Panc1 (cell line): ENCODE measurements at regions not wholly inside any gene's neighbourhood (a gene's known extent, or its start where the extent isn't known, plus 50 kb on each side); places are given as distances from the start of the nearest gene placed in this dataset.

Experiments
- ATAC-seq: fragments of 200-7000 bp; cut with Tn5 transposase; 2 replicates; pipeline ENCODE4 v1.9.1; 2020; ENCODE audit warnings: mild to moderate bottlenecking, moderate library complexity
- BruUV-seq: library from RNA; stranded (reverse); fragments of 400-500 nt; replicated peaks from 2 replicates; lab custom pipeline; 2021; lab: Mats Ljungman, UMichigan
- CTCF ChIA-PET: fragments of 300-600 bp; sonication (Branson Sonifier 250); formaldehyde crosslinking; loops from one replicate; lab custom pipeline; 2022; ENCODE audit warnings: antibody characterized with exemption; lab: Charles Lee
- POLR2A ChIA-PET: fragments of 300-600 bp; sonication (Branson Sonifier 250); formaldehyde crosslinking; loops from one replicate; lab custom pipeline; 2022; ENCODE audit warnings: antibody characterized with exemption; lab: Charles Lee
- DNase-seq: peaks from one replicate; pipeline ENCODE4 v3.0.0-alpha.2; 2010; ENCODE audit warnings: low read depth, low spot score
- H3K27ac ChIP-seq: 2 replicates; pipeline ENCODE4 v1.5.1; 2011; ENCODE audit warnings: mild to moderate bottlenecking, low read length, inconsistent platforms
- H3K27me3 ChIP-seq: fragments of 200-500 bp; sonication (Bioruptor generic); 2 replicates; pipeline ENCODE4 v1.6.0; 2014; ENCODE audit warnings: low read length, inconsistent platforms; ENCODE audit not compliant: control insufficient read depth, insufficient read depth
- H3K36me3 ChIP-seq: fragments of 200-500 bp; sonication (Bioruptor generic); 2 replicates; pipeline ENCODE4 v1.5.1; 2014; ENCODE audit warnings: inconsistent platforms, mild to moderate bottlenecking, low read length, moderate library complexity; ENCODE audit not compliant: control insufficient read depth, insufficient read depth
- H3K4me1 ChIP-seq: 2 replicates; pipeline ENCODE4 v1.5.1; 2011; ENCODE audit warnings: inconsistent platforms, mild to moderate bottlenecking, low read length, moderate library complexity; ENCODE audit not compliant: control insufficient read depth, insufficient read depth
- H3K4me3 ChIP-seq, 2 experiments: 2 replicates each; pipeline ENCODE4 v1.5.1; 2011 to 2012; ENCODE audit warnings: low read depth in 2 of 2, low read length in 2 of 2, mild to moderate bottlenecking in 2 of 2, inconsistent platforms in 1 of 2, moderate library complexity in 1 of 2
- H3K9me3 ChIP-seq: fragments of 200-500 bp; sonication (Bioruptor generic); 2 replicates; pipeline ENCODE4 v1.5.1; 2014; ENCODE audit warnings: low read depth, mild to moderate bottlenecking, inconsistent platforms, low read length, moderate library complexity; ENCODE audit not compliant: control insufficient read depth, insufficient read depth
- CTCF ChIP-seq: fragments of 450-650 bp; IDR thresholded peaks from 2 replicates; pipeline ENCODE4 v1.5.1; 2017; ENCODE audit warnings: mild to moderate bottlenecking
- POLR2AphosphoS5 ChIP-seq: IDR thresholded peaks from 2 replicates; pipeline ENCODE4 v1.6.1; 2012; ENCODE audit warnings: mild to moderate bottlenecking, low read depth, low read length, moderate library complexity
- REST ChIP-seq, 2 experiments: IDR thresholded peaks; 2 replicates each; pipeline ENCODE4 v1.6.1; 2011 to 2012; ENCODE audit warnings: low read depth in 2 of 2, control low read depth in 1 of 2, low read length in 1 of 2, mild to moderate bottlenecking in 1 of 2, moderate library complexity in 1 of 2; ENCODE audit not compliant: insufficient read depth in 1 of 2
- SIN3A ChIP-seq: IDR thresholded peaks from 2 replicates; pipeline ENCODE4 v1.6.1; 2012; ENCODE audit warnings: low read depth, mild to moderate bottlenecking, low read length, moderate library complexity, borderline replicate concordance; ENCODE audit not compliant: insufficient read depth
- TCF7L2 ChIP-seq: IDR thresholded peaks from 2 replicates; pipeline ENCODE4 v1.6.1; 2011; ENCODE audit warnings: mild to moderate bottlenecking, low read depth, low read length, inconsistent platforms
- in situ Hi-C: cut with HindIII; loops from 2 replicates; pipeline ENCODE4 v1.10.0; 2016; ENCODE audit warnings: low sequenced_read_pairs, low pct_unique_long_range_greater_than_20kb
- intact Hi-C: fragments of 100-400 bp; cut with micrococcal nuclease; formaldehyde crosslinking; loops from one replicate; pipeline ENCODE4 v1.10.0; 2022; ENCODE audit not compliant: unreplicated experiment

DNA sequence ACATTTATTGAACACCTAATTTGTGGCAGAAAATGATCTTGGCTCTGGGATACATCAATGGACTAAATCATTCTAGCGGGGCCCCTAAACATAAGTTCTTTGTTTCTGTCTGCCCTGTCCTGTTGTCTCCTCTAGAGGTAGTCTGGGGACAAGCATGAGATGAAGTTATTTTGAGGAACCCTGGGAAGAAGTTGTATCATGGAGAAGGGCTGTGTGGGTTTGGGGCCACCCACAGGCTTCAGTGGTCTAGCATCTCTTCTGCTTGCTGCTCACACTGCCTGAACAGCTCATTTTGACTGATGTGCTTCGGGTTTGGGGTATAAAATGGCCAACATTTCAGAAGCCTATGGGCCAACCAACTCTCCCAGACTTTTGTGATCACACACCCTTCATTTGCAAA, 50.3 kb upstream of the OSBPL11 start:
- in situ Hi-C loops, result no loop called here
- Histone ChIP-seq H3K27me3 (no peaks in the 10 kb centered on the region), H3K9me3 (no peaks in the 10 kb centered on the region), H3K27ac (no peak overlapping the region), H3K4me1 (no peaks in the 10 kb centered on the region), H3K36me3 (no peaks in the 10 kb centered on the region), H3K4me3 (no peak overlapping the region)
- DNase-seq (no peak), ATAC-seq (no peak)
- intact Hi-C loops, result no loop called here
- TF ChIP-seq SIN3A, result no peak
- no peak for TF ChIP-seq POLR2AphosphoS5
- TF ChIP-seq REST (IDR thresholded peaks at IDR 0.05; ENCODE audit: insufficient read depth in 1 of 2, low read depth in 2 of 2, low read length in 1 of 2), result no peak
- no peak for TF ChIP-seq CTCF
- no peak for TF ChIP-seq TCF7L2
- ChIA-PET POLR2A (no interaction called here), CTCF (no interaction called here)
- no TSS peak for BruUV-seq

DNA sequence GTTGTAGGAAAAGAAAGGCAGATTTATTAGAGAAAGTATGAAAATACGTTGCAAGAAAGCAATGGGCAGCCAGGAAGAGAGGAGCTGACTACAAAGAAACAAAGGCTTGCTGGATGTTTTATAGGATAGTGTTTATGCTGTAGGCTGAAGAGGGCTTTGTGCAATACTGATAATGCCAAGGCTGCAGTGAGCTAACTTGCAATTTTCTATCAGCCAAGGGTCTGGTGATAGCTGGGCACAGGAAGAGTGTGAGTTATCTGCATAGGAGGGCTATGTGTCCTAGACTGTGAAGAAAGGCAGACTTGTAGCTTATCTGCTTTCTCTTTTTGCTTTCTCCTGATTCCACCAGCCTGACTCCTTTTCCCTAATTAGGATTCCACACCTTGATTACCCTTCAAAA, 51.3 kb upstream of the OSBPL11 start:
- Histone ChIP-seq H3K27ac (no peak overlapping the region), H3K4me3 (no peak overlapping the region), H3K4me1 (no peaks in the 10 kb centered on the region), H3K9me3 (no peaks in the 10 kb centered on the region), H3K36me3 (no peaks in the 10 kb centered on the region), H3K27me3 (no peaks in the 10 kb centered on the region)
- ChIA-PET CTCF (no interaction called here), POLR2A (no interaction called here)
- in situ Hi-C loops (no loop called here), intact Hi-C loops (no loop called here)
- DNase-seq, result no peak
- ATAC-seq, result no peak
- BruUV-seq, result no TSS peak
- TF ChIP-seq SIN3A, result no peak
- no peak for TF ChIP-seq POLR2AphosphoS5
- no peak for TF ChIP-seq CTCF
- no peak for TF ChIP-seq TCF7L2
- no peak for TF ChIP-seq REST (IDR thresholded peaks at IDR 0.05; ENCODE audit: insufficient read depth in 1 of 2, low read depth in 2 of 2, low read length in 1 of 2)
